ENCODE measurements at regions not wholly inside any gene's neighbourhood (a gene's known extent, or its start where the extent isn't known, plus 50 kb on each side); places are given as distances from the start of the nearest gene placed in this dataset.
"Not testable (repeated sequence)": the region's sequence is repeated elsewhere in the genome, so short reads cannot be mapped to it uniquely, and the experiment has no call there.

DNA sequence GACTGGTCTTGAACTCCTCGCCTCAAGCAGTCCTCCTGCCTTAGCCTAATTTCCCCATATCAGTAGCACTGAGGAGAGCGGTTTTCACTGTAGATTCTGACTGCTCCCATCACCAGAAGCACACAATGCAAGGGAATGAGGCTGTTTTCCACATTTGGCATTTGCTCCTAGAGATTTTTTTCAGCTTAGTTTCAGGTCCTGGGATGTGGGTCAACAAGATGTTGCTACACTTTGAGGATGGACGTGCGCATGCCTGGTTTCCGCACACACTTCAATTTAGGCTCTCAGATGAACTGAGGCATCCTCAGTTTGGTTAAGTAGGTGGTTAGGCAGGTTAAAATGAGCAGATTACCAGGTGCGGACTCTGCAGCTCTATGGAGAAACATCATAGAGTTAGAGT, 287.1 kb upstream of the LYZL1 start:
- no peaks in the 10 kb centered on the region for H3K9me3 ChIP-seq (replicated peaks; ENCODE audit: insufficient read depth, low read length)
- no peaks in the 10 kb centered on the region for H4K20me1 ChIP-seq (ENCODE audit: insufficient read depth, low read length)
- no peaks in the 10 kb centered on the region for H3K9me2 ChIP-seq (replicated peaks; ENCODE audit: insufficient read depth, low read length)

DNA sequence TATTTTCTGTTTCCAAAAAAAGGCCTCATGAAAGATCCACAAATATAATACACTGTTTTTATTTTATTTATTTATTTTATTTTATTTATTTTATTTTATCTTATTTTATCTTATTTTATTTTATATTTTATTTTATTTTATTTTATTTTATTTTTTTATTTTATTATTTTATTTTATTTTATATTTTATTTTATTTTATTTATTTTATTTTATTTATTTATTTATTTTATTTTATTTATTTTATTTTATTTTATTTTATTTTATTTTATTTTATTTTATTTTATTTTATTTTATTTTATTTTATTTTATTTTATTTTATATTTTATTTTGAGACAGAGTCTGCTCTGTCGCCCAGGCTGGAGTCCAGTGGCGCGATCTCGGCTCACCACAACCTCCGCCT, 285.9 kb upstream of the LYZL1 start:
- not testable (repeated sequence) for H3K27me3 ChIP-seq (replicated peaks; ENCODE audit: insufficient read depth, low read length)

More for the DNA sequence above, 287.1 kb upstream of the LYZL1 start:
- Histone ChIP-seq H3K79me2 (ENCODE audit: low read length) (no peaks in the 10 kb centered on the region), H3K4me1 (ENCODE audit: low read length) (no peaks in the 10 kb centered on the region), H2AFZ (ENCODE audit: low read length) (no peak overlapping the region), H3K27me3 (replicated peaks; ENCODE audit: insufficient read depth, low read length) (no peaks in the 10 kb centered on the region), H3F3A (ENCODE audit: insufficient read depth, low read length) (no peaks in the 10 kb centered on the region), H3K27ac (ENCODE audit: low read length) (no peak overlapping the region), H3K4me2 (ENCODE audit: low read depth, low read length) (no peak overlapping the region), H3K36me3 (replicated peaks; ENCODE audit: insufficient read depth, low read length) (no peaks in the 10 kb centered on the region), H3K9ac (ENCODE audit: low read length) (no peak overlapping the region), H3K4me3 (ENCODE audit: low read length) (no peak overlapping the region)
- no peak for DNase-seq
- TF ChIP-seq, protein P1, sequence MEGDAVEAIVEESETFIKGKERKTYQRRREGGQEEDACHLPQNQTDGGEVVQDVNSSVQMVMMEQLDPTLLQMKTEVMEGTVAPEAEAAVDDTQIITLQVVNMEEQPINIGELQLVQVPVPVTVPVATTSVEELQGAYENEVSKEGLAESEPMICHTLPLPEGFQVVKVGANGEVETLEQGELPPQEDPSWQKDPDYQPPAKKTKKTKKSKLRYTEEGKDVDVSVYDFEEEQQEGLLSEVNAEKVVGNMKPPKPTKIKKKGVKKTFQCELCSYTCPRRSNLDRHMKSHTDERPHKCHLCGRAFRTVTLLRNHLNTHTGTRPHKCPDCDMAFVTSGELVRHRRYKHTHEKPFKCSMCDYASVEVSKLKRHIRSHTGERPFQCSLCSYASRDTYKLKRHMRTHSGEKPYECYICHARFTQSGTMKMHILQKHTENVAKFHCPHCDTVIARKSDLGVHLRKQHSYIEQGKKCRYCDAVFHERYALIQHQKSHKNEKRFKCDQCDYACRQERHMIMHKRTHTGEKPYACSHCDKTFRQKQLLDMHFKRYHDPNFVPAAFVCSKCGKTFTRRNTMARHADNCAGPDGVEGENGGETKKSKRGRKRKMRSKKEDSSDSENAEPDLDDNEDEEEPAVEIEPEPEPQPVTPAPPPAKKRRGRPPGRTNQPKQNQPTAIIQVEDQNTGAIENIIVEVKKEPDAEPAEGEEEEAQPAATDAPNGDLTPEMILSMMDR (IDR thresholded peaks at IDR 0.05; ENCODE audit: low read length) = no peak
- no peak for TF ChIP-seq EZH2phosphoT487 (IDR thresholded peaks at IDR 0.05; ENCODE audit: low read length)
- no peak for TF ChIP-seq EZH2 (optimal IDR thresholded peaks at IDR 0.05; ENCODE audit: low read depth, low read length)

DNA sequence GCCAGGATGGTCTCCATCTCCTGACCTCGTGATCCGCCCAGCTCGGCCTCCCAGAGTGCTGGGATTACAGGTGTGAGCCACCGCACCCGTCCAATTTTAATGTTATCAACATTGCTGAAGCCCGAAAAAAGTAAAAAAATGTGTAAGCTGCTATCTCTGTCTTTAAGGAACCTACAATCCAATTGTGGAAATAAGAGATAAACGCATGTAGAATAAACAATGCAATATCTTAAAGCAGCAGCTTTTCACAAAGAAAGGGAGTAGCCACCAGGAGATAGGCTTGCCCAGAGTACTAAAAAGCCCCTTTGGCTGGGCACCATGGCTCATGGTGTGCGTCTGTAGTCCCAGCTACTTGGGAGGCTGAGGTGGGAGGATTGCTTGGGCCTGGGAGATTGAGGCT, 282.9 kb upstream of the LYZL1 start:
- no peak overlapping the region for H3K9ac ChIP-seq (ENCODE audit: low read length)
- no peaks in the 10 kb centered on the region for H3K9me3 ChIP-seq (replicated peaks; ENCODE audit: insufficient read depth, low read length)
- H3K4me3 ChIP-seq (ENCODE audit: low read length) = no peak overlapping the region
- no peaks in the 10 kb centered on the region for H3K9me2 ChIP-seq (replicated peaks; ENCODE audit: insufficient read depth, low read length)
- H3K4me1 ChIP-seq (ENCODE audit: low read length) = no peaks in the 10 kb centered on the region
- TF ChIP-seq EZH2phosphoT487 (IDR thresholded peaks at IDR 0.05; ENCODE audit: low read length) = no peak
- TF ChIP-seq EZH2 (optimal IDR thresholded peaks at IDR 0.05; ENCODE audit: low read depth, low read length) = no peak
- TF ChIP-seq, protein P1 (IDR thresholded peaks at IDR 0.05; ENCODE audit: low read length) = no peak
- no peak overlapping the region for H3K4me2 ChIP-seq (ENCODE audit: low read depth, low read length)
- no peaks in the 10 kb centered on the region for H3K79me2 ChIP-seq (ENCODE audit: low read length)
- H3K36me3 ChIP-seq (replicated peaks; ENCODE audit: insufficient read depth, low read length) = no peaks in the 10 kb centered on the region
- no peaks in the 10 kb centered on the region for H3F3A ChIP-seq (ENCODE audit: insufficient read depth, low read length)
- no peak overlapping the region for H2AFZ ChIP-seq (ENCODE audit: low read length)
- no peak for DNase-seq
- H3K27me3 ChIP-seq (replicated peaks; ENCODE audit: insufficient read depth, low read length) = no peaks in the 10 kb centered on the region
- H3K27ac ChIP-seq (ENCODE audit: low read length) = no peak overlapping the region
- no peaks in the 10 kb centered on the region for H4K20me1 ChIP-seq (ENCODE audit: insufficient read depth, low read length)

More for the DNA sequence above, 285.9 kb upstream of the LYZL1 start:
- not testable (repeated sequence) for H3K9ac ChIP-seq (ENCODE audit: low read length); H3K79me2 ChIP-seq (ENCODE audit: low read length); H3K4me2 ChIP-seq (ENCODE audit: low read depth, low read length); H3K9me2 ChIP-seq (replicated peaks; ENCODE audit: insufficient read depth, low read length); H4K20me1 ChIP-seq (ENCODE audit: insufficient read depth, low read length); H2AFZ ChIP-seq (ENCODE audit: low read length); H3K27ac ChIP-seq (ENCODE audit: low read length); H3K36me3 ChIP-seq (replicated peaks; ENCODE audit: insufficient read depth, low read length); H3K9me3 ChIP-seq (replicated peaks; ENCODE audit: insufficient read depth, low read length); H3F3A ChIP-seq (ENCODE audit: insufficient read depth, low read length); H3K4me3 ChIP-seq (ENCODE audit: low read length); DNase-seq; H3K4me1 ChIP-seq (ENCODE audit: low read length)

DNA sequence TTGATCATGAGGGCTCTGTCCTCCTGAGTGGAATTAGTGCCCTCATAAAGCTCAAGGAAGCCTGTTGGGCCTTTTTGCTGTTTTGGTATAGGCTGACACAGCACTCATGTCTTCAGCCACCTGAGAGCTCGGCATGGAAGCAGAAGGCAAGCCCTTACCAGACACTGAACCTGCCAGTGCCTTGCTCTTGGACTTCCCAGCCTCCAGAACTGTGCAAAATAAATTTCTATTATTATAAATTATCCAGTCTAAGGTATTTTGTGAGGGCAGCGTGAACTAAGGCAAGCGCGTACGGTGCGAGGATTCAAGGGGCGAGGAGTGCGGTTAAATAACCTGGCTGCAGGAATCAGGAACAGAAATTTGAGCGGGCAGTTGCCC, 281.5 kb upstream of the LYZL1 start:
- H3K27me3 ChIP-seq (replicated peaks; ENCODE audit: insufficient read depth, low read length) = no peaks in the 10 kb centered on the region
- DNase-seq = no peak
- H4K20me1 ChIP-seq (ENCODE audit: insufficient read depth, low read length) = no peaks in the 10 kb centered on the region
- H3K36me3 ChIP-seq (replicated peaks; ENCODE audit: insufficient read depth, low read length) = no peaks in the 10 kb centered on the region
- no peak overlapping the region for H3K27ac ChIP-seq (ENCODE audit: low read length)
- no peaks in the 10 kb centered on the region for H3F3A ChIP-seq (ENCODE audit: insufficient read depth, low read length)
- no peaks in the 10 kb centered on the region for H3K9me3 ChIP-seq (replicated peaks; ENCODE audit: insufficient read depth, low read length)
- no peak overlapping the region for H3K9ac ChIP-seq (ENCODE audit: low read length)
- H2AFZ ChIP-seq (ENCODE audit: low read length) = no peak overlapping the region
- H3K79me2 ChIP-seq (ENCODE audit: low read length) = no peaks in the 10 kb centered on the region
- no peaks in the 10 kb centered on the region for H3K9me2 ChIP-seq (replicated peaks; ENCODE audit: insufficient read depth, low read length)
- no peak for TF ChIP-seq EZH2 (optimal IDR thresholded peaks at IDR 0.05; ENCODE audit: low read depth, low read length)
- TF ChIP-seq, protein P1 (IDR thresholded peaks at IDR 0.05; ENCODE audit: low read length) = no peak
- TF ChIP-seq EZH2phosphoT487 (IDR thresholded peaks at IDR 0.05; ENCODE audit: low read length) = no peak
- H3K4me2 ChIP-seq (ENCODE audit: low read depth, low read length) = no peak overlapping the region
- no peak overlapping the region for H3K4me3 ChIP-seq (ENCODE audit: low read length)
- H3K4me1 ChIP-seq (ENCODE audit: low read length) = no peaks in the 10 kb centered on the region
